Chondrocyte (in vitro differentiated cells): ENCODE measurements at regions not wholly inside any gene's neighbourhood (a gene's known extent, or its start where the extent isn't known, plus 50 kb on each side); places are given as distances from the start of the nearest gene placed in this dataset.
"Not testable (repeated sequence)": the region's sequence is repeated elsewhere in the genome, so short reads cannot be mapped to it uniquely, and the experiment has no call there.

ENCODE experiments used
- DNase-seq: peaks from one replicate; pipeline ENCODE4 v3.0.0; 2021; ENCODE audit warnings: mixed read lengths, low spot score
- H3K27ac Mint-ChIP-seq: one replicate; pipeline ENCODE4 v1.8.0; 2021; ENCODE audit warnings: mild to moderate bottlenecking, moderate library complexity, mixed read lengths; ENCODE audit not compliant: unreplicated experiment
- H3K27me3 Mint-ChIP-seq: 2 replicates; pipeline ENCODE4 v1.8.0; 2021; ENCODE audit warnings: low read depth, mixed read lengths
- H3K36me3 Mint-ChIP-seq: 2 replicates; pipeline ENCODE4 v1.8.0; 2021; ENCODE audit warnings: low read depth, mixed read lengths
- H3K4me1 Mint-ChIP-seq: 2 replicates; pipeline ENCODE4 v1.8.0; 2021; ENCODE audit warnings: low read depth, mild to moderate bottlenecking, mixed read lengths
- H3K4me3 Mint-ChIP-seq: one replicate; pipeline ENCODE4 v1.8.0; 2021; ENCODE audit warnings: mild to moderate bottlenecking, moderate library complexity, mixed read lengths; ENCODE audit not compliant: unreplicated experiment
- H3K9me3 Mint-ChIP-seq: 2 replicates; pipeline ENCODE4 v1.8.0; 2021; ENCODE audit warnings: low read depth, mixed read lengths
- TF ChIP-seq, protein P1 (sequence below): fragments of 200-600 bp; sonication (generic); IDR thresholded peaks from 2 replicates; pipeline ENCODE4 v1.5.0; 2021; ENCODE audit warnings: antibody characterized with exemption, mild to moderate bottlenecking, moderate library complexity

DNA sequence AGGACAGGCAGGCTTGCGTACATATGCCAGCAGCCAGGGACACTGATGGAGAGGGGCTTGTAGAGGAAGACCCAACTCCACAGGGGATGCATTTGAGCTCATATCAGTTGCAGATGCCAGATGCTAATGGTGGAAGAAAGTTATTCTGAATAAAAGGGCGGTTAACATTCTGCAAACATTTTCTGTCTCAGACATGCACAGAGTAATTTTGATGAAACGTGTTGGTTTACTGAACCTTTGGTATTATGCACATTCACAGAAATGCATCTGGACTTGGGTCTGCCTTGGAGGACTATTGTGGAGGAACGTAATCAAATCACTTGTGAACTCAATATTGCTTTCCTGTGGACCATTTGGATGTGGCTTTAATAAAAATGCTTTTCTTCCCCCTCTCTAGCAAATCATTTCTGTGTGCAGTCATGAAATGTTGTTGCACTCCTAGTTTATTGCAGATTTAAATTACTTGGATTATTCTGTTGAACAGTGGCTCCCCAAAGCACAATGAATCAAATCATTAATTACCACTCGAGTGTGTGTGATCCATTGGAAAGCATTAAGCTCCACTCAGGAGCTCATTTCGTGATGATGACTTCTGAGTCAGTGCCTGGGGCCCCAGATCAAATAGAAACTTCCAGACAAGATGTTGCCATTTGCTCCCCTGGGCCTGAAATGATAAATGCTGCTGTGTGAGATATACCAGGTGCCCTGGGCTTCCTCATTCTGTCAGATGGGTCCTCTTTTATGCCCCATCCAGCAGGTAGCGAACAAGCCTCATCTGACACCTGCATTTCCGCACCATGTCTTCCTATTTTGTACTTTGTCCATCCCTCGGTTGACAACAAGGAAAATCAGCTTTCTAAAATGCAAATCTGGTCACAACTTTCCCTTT, 697.0 kb upstream of the HS6ST1 start:
- no peak overlapping the region for H3K27ac Mint-ChIP-seq

DNA sequence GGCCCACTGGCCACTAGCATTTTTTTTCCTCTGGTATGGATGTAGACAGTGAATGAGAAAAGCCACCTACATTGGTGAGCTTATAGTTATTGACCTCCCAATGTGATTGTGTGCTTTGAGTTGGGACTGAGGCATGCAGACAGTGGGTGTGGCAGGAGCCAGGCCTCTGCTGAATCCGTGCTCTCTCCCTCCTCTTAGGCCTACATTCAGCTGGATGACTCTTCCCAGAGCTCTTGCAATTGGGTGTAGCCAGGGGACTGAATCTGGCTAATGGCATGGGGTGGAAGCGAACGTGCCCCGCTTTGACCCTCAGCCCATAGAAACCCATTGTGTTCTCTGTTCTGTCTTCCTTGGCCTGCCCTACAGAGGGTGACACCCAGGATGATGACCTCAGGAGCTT, 698.3 kb upstream of the HS6ST1 start:
- Mint-ChIP-seq H3K9me3 (peaks cover 8% of the 10 kb centered on the region), H3K27ac (no peak overlapping the region), H3K4me1 (no peaks in the 10 kb centered on the region), H3K27me3 (peaks cover 4% of the 10 kb centered on the region), H3K4me3 (no peak overlapping the region), H3K36me3 (no peaks in the 10 kb centered on the region)
- TF ChIP-seq, protein P1, sequence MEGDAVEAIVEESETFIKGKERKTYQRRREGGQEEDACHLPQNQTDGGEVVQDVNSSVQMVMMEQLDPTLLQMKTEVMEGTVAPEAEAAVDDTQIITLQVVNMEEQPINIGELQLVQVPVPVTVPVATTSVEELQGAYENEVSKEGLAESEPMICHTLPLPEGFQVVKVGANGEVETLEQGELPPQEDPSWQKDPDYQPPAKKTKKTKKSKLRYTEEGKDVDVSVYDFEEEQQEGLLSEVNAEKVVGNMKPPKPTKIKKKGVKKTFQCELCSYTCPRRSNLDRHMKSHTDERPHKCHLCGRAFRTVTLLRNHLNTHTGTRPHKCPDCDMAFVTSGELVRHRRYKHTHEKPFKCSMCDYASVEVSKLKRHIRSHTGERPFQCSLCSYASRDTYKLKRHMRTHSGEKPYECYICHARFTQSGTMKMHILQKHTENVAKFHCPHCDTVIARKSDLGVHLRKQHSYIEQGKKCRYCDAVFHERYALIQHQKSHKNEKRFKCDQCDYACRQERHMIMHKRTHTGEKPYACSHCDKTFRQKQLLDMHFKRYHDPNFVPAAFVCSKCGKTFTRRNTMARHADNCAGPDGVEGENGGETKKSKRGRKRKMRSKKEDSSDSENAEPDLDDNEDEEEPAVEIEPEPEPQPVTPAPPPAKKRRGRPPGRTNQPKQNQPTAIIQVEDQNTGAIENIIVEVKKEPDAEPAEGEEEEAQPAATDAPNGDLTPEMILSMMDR = no peak
- no peak for DNase-seq

More for the DNA sequence above, 697.0 kb upstream of the HS6ST1 start:
- no peaks in the 10 kb centered on the region for H3K36me3 Mint-ChIP-seq
- no peak for DNase-seq
- no peak overlapping the region for H3K4me3 Mint-ChIP-seq
- peaks cover 8% of the 10 kb centered on the region for H3K9me3 Mint-ChIP-seq
- TF ChIP-seq, protein P1 = no peak
- H3K27me3 Mint-ChIP-seq = peaks cover 9% of the 10 kb centered on the region
- no peaks in the 10 kb centered on the region for H3K4me1 Mint-ChIP-seq

DNA sequence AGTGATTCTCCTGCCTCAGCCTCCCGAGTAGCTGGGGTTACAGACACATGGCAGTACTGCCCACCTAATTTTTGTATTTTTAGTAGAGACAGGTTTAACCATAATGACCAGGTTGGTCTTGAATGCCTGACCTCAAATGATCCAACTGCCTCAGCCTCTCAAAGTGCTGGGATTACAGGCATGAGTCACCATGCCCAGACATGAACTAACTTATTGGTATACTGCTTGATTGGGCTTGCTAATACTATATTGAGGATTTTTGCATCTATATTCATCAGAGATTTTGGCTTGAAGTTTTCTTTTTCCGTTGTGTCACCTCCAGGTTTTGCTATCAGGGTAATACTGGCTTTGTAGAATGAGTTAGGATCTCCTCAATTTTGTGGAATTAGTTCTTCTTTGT, 706.1 kb upstream of the HS6ST1 start:
- peaks cover 23% of the 10 kb centered on the region for H3K9me3 Mint-ChIP-seq
- H3K36me3 Mint-ChIP-seq = peaks cover 2% of the 10 kb centered on the region
- H3K4me3 Mint-ChIP-seq = no peak overlapping the region
- H3K27ac Mint-ChIP-seq = no peak overlapping the region
- TF ChIP-seq, protein P1 = no peak
- DNase-seq = no peak
- peaks cover 2% of the 10 kb centered on the region for H3K27me3 Mint-ChIP-seq
- H3K4me1 Mint-ChIP-seq = no peaks in the 10 kb centered on the region

DNA sequence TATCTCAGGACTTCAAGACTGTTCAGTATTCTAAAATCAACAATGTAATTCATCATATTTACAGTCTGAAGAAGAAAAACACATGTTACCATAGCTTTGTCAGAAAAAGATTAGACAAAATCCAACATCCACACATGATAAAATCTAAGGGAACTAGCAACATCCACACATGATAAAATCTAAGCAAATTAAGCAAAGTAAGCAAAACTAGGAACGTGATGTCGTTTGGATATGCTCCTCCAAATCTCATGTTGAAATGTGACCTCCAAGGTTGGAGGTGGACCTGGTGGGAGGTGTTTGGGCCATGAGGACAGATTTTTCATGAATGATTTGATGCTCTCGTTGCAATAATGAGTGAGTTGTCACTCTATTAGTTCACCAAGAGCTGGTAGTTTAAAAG, 717.3 kb upstream of the HS6ST1 start:
- Mint-ChIP-seq H3K27me3 (peaks cover 3% of the 10 kb centered on the region), H3K4me3 (no peak overlapping the region), H3K4me1 (no peaks in the 10 kb centered on the region), H3K27ac (no peak overlapping the region), H3K36me3 (peaks cover 2% of the 10 kb centered on the region), H3K9me3 (peaks cover 22% of the 10 kb centered on the region)
- DNase-seq = no peak
- TF ChIP-seq, protein P1 = no peak

DNA sequence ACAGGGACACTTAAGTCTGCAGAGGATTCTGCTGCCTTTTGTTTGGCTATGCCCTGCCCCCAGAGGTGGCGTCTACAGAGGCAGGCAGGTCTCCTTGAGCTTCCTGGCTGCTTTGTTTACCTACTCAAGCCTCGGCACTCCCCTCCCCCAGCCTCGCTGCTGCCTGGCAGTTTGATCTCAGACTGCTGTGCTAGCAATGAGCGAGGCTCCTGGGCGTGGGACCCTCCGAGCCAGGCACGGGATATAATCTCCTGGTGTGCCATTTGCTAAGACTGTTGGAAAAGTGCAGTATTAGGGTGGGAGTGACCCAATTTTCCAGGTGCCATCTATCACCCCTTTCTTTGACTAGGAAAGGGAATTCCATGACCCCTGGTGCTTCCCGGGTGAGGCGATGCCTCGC, 725.0 kb upstream of the HS6ST1 start:
- H3K9me3 Mint-ChIP-seq = peaks cover 37% of the 10 kb centered on the region
- not testable (repeated sequence) for H3K4me1 Mint-ChIP-seq, H3K4me3 Mint-ChIP-seq, H3K27ac Mint-ChIP-seq, DNase-seq, H3K27me3 Mint-ChIP-seq, H3K36me3 Mint-ChIP-seq

DNA sequence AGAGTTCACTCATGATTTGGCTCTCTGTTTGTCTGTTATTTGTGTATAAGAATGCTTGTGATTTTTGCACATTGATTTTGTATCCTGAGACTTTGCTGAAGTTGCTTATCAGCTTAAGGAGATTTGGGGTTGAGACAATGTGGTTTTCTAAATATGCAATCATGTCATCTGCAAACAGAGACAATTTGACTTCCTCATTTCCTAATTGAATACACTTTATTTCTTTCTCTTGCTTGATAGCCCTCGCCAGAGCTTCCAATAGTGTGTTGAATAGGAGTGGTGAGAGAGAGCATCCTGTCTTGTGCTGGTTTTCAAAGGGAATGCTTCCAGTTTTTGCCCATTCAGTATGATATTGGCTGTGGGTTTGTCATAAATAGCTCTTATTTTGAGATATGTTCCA, 727.8 kb upstream of the HS6ST1 start:
- H3K4me3 Mint-ChIP-seq, H3K36me3 Mint-ChIP-seq, H3K27me3 Mint-ChIP-seq, H3K27ac Mint-ChIP-seq, DNase-seq, H3K4me1 Mint-ChIP-seq: not testable (repeated sequence)
- H3K9me3 Mint-ChIP-seq = peaks cover 22% of the 10 kb centered on the region
